ENCODE measurements at regions not wholly inside any gene's neighbourhood (a gene's known extent, or its start where the extent isn't known, plus 50 kb on each side); places are given as distances from the start of the nearest gene placed in this dataset.

DNA sequence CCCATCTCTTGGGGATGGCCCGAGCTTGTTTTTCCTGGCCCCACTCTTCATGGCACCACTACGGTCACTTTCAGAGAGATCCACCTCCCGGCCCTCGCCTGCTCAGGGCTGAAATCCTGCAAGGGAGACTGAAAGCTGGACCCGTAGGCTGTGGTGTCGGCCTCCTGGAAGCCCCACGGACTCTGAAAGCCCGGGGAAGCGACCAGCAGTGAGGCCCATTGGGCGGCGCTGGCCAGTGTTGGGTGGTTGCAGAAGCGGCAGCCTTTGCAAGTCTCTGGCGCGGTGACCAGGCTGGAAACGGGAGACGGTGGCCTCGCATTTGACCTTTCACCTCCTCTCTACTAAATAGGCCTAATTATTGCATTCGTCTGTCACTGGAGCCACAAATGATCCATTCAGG is 186.0 kb upstream of the FOXF1 start:
- DNase-seq, result no peak
- Histone ChIP-seq H3K27me3 (replicated peaks; ENCODE audit: insufficient read depth, low read length) (peaks cover 45% of the 10 kb centered on the region), H3K9me2 (replicated peaks; ENCODE audit: insufficient read depth, low read length) (no peaks in the 10 kb centered on the region), H3K36me3 (replicated peaks; ENCODE audit: insufficient read depth, low read length) (no peaks in the 10 kb centered on the region), H4K20me1 (ENCODE audit: insufficient read depth, low read length) (no peaks in the 10 kb centered on the region), H3K27ac (ENCODE audit: low read length) (no peak overlapping the region), H3K4me1 (ENCODE audit: low read length) (no peaks in the 10 kb centered on the region), H3K4me2 (ENCODE audit: low read depth, low read length) (no peak overlapping the region), H3K9ac (ENCODE audit: low read length) (no peak overlapping the region), H3K79me2 (ENCODE audit: low read length) (no peaks in the 10 kb centered on the region), H2AFZ (ENCODE audit: low read length) (no peak overlapping the region), H3K4me3 (ENCODE audit: low read length) (no peak overlapping the region), H3K9me3 (replicated peaks; ENCODE audit: insufficient read depth, low read length) (no peaks in the 10 kb centered on the region), H3F3A (ENCODE audit: insufficient read depth, low read length) (no peaks in the 10 kb centered on the region)
- TF ChIP-seq, protein P1, sequence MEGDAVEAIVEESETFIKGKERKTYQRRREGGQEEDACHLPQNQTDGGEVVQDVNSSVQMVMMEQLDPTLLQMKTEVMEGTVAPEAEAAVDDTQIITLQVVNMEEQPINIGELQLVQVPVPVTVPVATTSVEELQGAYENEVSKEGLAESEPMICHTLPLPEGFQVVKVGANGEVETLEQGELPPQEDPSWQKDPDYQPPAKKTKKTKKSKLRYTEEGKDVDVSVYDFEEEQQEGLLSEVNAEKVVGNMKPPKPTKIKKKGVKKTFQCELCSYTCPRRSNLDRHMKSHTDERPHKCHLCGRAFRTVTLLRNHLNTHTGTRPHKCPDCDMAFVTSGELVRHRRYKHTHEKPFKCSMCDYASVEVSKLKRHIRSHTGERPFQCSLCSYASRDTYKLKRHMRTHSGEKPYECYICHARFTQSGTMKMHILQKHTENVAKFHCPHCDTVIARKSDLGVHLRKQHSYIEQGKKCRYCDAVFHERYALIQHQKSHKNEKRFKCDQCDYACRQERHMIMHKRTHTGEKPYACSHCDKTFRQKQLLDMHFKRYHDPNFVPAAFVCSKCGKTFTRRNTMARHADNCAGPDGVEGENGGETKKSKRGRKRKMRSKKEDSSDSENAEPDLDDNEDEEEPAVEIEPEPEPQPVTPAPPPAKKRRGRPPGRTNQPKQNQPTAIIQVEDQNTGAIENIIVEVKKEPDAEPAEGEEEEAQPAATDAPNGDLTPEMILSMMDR (IDR thresholded peaks at IDR 0.05; ENCODE audit: low read length), result no peak
- TF ChIP-seq EZH2phosphoT487 (IDR thresholded peaks at IDR 0.05; ENCODE audit: low read length) (no peak), EZH2 (optimal IDR thresholded peaks at IDR 0.05; ENCODE audit: low read depth, low read length) (no peak)

DNA sequence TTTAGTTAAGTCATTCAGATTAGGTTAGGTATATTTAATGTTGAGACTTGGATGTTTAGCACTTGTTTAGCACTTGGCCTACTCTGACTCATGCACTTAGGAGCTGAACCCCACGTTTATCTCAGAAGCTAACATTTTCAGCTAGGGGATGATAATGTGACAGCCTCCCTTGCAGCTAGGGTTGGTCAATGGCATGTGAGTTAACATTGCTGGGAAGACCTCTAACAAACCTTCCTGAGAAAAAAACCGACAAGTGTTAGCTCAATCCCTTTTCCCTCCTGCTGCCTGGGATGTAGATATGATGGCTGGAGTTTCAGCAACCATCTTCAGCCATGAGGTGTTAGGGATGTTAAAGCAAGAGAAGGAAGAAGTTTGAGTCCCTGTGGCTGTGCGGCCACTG is 185.0 kb upstream of the FOXF1 start:
- Histone ChIP-seq H3K4me3 (ENCODE audit: low read length) (no peak overlapping the region), H3K79me2 (ENCODE audit: low read length) (no peaks in the 10 kb centered on the region), H3K27ac (ENCODE audit: low read length) (no peak overlapping the region), H3K27me3 (replicated peaks; ENCODE audit: insufficient read depth, low read length) (peaks cover 41% of the 10 kb centered on the region), H4K20me1 (ENCODE audit: insufficient read depth, low read length) (no peaks in the 10 kb centered on the region), H3K9ac (ENCODE audit: low read length) (no peak overlapping the region), H3F3A (ENCODE audit: insufficient read depth, low read length) (no peaks in the 10 kb centered on the region), H3K9me2 (replicated peaks; ENCODE audit: insufficient read depth, low read length) (no peaks in the 10 kb centered on the region), H3K4me2 (ENCODE audit: low read depth, low read length) (no peak overlapping the region), H3K9me3 (replicated peaks; ENCODE audit: insufficient read depth, low read length) (no peaks in the 10 kb centered on the region), H3K36me3 (replicated peaks; ENCODE audit: insufficient read depth, low read length) (no peaks in the 10 kb centered on the region), H3K4me1 (ENCODE audit: low read length) (no peaks in the 10 kb centered on the region), H2AFZ (ENCODE audit: low read length) (no peak overlapping the region)
- TF ChIP-seq EZH2 (optimal IDR thresholded peaks at IDR 0.05; ENCODE audit: low read depth, low read length) (no peak), EZH2phosphoT487 (IDR thresholded peaks at IDR 0.05; ENCODE audit: low read length) (no peak)
- TF ChIP-seq, protein P1 (IDR thresholded peaks at IDR 0.05; ENCODE audit: low read length), result no peak
- no peak for DNase-seq

DNA sequence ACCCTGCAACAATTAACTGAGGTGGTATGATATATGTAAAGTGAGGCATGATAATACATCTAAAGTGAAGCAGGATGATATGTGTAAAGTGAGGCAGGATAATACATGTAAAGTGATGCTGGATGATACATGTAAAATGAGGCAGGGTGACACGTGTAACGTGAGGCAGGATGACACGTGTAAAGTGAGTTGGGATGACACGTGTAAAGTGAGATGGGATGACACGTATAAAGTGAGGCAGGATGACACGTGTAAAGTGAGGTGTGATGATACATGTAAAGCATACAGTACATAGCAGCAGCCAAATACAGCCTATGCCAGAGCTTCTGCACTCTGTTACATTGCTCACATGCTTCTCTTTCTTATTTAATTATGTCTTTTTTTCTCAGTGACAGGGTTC is 184.4 kb upstream of the FOXF1 start:
- peaks cover 39% of the 10 kb centered on the region for H3K27me3 ChIP-seq (replicated peaks; ENCODE audit: insufficient read depth, low read length)
- no peak overlapping the region for H3K4me2 ChIP-seq (ENCODE audit: low read depth, low read length)
- no peak overlapping the region for H3K4me3 ChIP-seq (ENCODE audit: low read length)
- no peak overlapping the region for H3K9ac ChIP-seq (ENCODE audit: low read length)
- H3F3A ChIP-seq (ENCODE audit: insufficient read depth, low read length), result no peaks in the 10 kb centered on the region
- no peaks in the 10 kb centered on the region for H4K20me1 ChIP-seq (ENCODE audit: insufficient read depth, low read length)
- no peaks in the 10 kb centered on the region for H3K9me3 ChIP-seq (replicated peaks; ENCODE audit: insufficient read depth, low read length)
- H3K79me2 ChIP-seq (ENCODE audit: low read length), result no peaks in the 10 kb centered on the region
- no peak for DNase-seq
- H3K36me3 ChIP-seq (replicated peaks; ENCODE audit: insufficient read depth, low read length), result no peaks in the 10 kb centered on the region
- no peak for TF ChIP-seq EZH2 (optimal IDR thresholded peaks at IDR 0.05; ENCODE audit: low read depth, low read length)
- TF ChIP-seq, protein P1 (IDR thresholded peaks at IDR 0.05; ENCODE audit: low read length), result no peak
- TF ChIP-seq EZH2phosphoT487 (IDR thresholded peaks at IDR 0.05; ENCODE audit: low read length), result no peak
- no peak overlapping the region for H3K27ac ChIP-seq (ENCODE audit: low read length)
- H2AFZ ChIP-seq (ENCODE audit: low read length), result no peak overlapping the region
- H3K9me2 ChIP-seq (replicated peaks; ENCODE audit: insufficient read depth, low read length), result no peaks in the 10 kb centered on the region
- H3K4me1 ChIP-seq (ENCODE audit: low read length), result no peaks in the 10 kb centered on the region
